H1 (cell line): ENCODE measurements at regions not wholly inside any gene's neighbourhood (a gene's known extent, or its start where the extent isn't known, plus 50 kb on each side); places are given as distances from the start of the nearest gene placed in this dataset.

Experiments used
- CTCF ChIA-PET: fragments of 300-600 bp; sonication (Branson Sonifier 250); formaldehyde crosslinking; loops from one replicate; lab custom pipeline; 2021; ENCODE audit not compliant: partially characterized antibody; lab: Charles Lee
- POLR2A ChIA-PET: fragments of 300-600 bp; sonication (Branson Sonifier 250); formaldehyde crosslinking; loops from one replicate; lab custom pipeline; 2021; ENCODE audit warnings: inconsistent platforms; ENCODE audit not compliant: partially characterized antibody; lab: Charles Lee
- DNase-seq, 2 experiments: peaks; one replicate each; pipeline versions ENCODE4 v3.0.0 to v3.0.0-alpha.2; 2010 to 2022; ENCODE audit warnings: low spot score in 2 of 2, low read depth in 1 of 2, mixed read lengths in 1 of 2
- FAIRE-seq: peaks from 2 replicates; lab custom pipeline; 2011; peaks lifted over from hg19 to GRCh38; lab: Jason Lieb, UNC
- H2AFZ ChIP-seq: 2 replicates; pipeline ENCODE4 v1.8.1; 2012; ENCODE audit warnings: low read length, inconsistent platforms
- H2AK5ac ChIP-seq: 2 replicates; pipeline ENCODE4 v1.6.1; 2013; ENCODE audit warnings: low read depth, low read length
- H2BK120ac ChIP-seq: replicated peaks from 2 replicates; pipeline ENCODE3; 2013; ENCODE audit warnings: low read depth, low read length, inconsistent platforms
- H2BK12ac ChIP-seq: 2 replicates; pipeline ENCODE4 v1.6.1; 2013; ENCODE audit warnings: low read depth, low read length
- H2BK15ac ChIP-seq: 2 replicates; pipeline ENCODE4 v1.6.1; 2013; ENCODE audit warnings: low read length
- H2BK20ac ChIP-seq: 2 replicates; pipeline ENCODE4 v1.6.1; 2013; ENCODE audit warnings: low read length
- H2BK5ac ChIP-seq: 2 replicates; pipeline ENCODE4 v1.6.1; 2013; ENCODE audit warnings: low read depth, low read length
- H3K14ac ChIP-seq: 2 replicates; pipeline ENCODE4 v1.6.1; 2013; ENCODE audit warnings: inconsistent platforms; ENCODE audit not compliant: insufficient read length
- H3K18ac ChIP-seq: 2 replicates; pipeline ENCODE4 v1.6.1; 2013; ENCODE audit warnings: low read length; ENCODE audit errors: extremely low read depth
- H3K23ac ChIP-seq: 2 replicates; pipeline ENCODE4 v1.6.1; 2013; ENCODE audit warnings: inconsistent platforms; ENCODE audit not compliant: insufficient read length
- H3K23me2 ChIP-seq: 2 replicates; pipeline ENCODE4 v1.6.1; 2013; ENCODE audit warnings: low read depth, low read length
- H3K27ac ChIP-seq: 2 replicates; pipeline ENCODE4 v1.6.1; 2011; ENCODE audit warnings: low read depth, low read length, inconsistent platforms
- H3K27me3 ChIP-seq, 4 experiments: replicated peaks in 1 of 4; 1 replicate in 1 of 4; 2 replicates in 3 of 4; pipeline versions ENCODE4 v1.6.1 to v1.8.1; 2011 to 2013; ENCODE audit warnings: low read length in 3 of 4, mild to moderate bottlenecking in 3 of 4, inconsistent platforms in 2 of 4, mixed read lengths in 2 of 4, moderate library complexity in 1 of 4; ENCODE audit not compliant: control insufficient read depth in 3 of 4, insufficient read depth in 3 of 4; ENCODE audit errors: extremely low read depth in 1 of 4
- H3K36me3 ChIP-seq, 4 experiments: 2 replicates each; pipeline versions ENCODE4 v1.6.1 to v1.8.1; 2011 to 2013; ENCODE audit warnings: mild to moderate bottlenecking in 4 of 4, low read length in 3 of 4, moderate library complexity in 2 of 4, control low read depth in 1 of 4, inconsistent platforms in 1 of 4; ENCODE audit not compliant: insufficient read depth in 4 of 4, control insufficient read depth in 2 of 4
- H3K4ac ChIP-seq: replicated peaks from 2 replicates; pipeline ENCODE3; 2013; ENCODE audit warnings: low read length, low read depth, mixed read lengths, inconsistent platforms; ENCODE audit not compliant: insufficient read length
- H3K4me1 ChIP-seq, 4 experiments: replicated peaks in 1 of 4; 1 replicate in 1 of 4; 2 replicates in 3 of 4; pipeline versions ENCODE4 v1.6.1 to v1.8.1; 2011 to 2013; ENCODE audit warnings: low read length in 3 of 4, inconsistent platforms in 2 of 4, mixed read lengths in 1 of 4; ENCODE audit not compliant: insufficient read depth in 4 of 4, control insufficient read depth in 3 of 4
- H3K4me2 ChIP-seq, 2 experiments: 2 replicates each; pipeline versions ENCODE4 v1.6.1 to v1.8.1; 2011 to 2013; ENCODE audit warnings: low read depth in 2 of 2, low read length in 2 of 2, control low read depth in 1 of 2, inconsistent platforms in 1 of 2, mild to moderate bottlenecking in 1 of 2; ENCODE audit not compliant: insufficient read depth in 1 of 2
- H3K4me3 ChIP-seq, 4 experiments: fragments of 200-600, 300-600 bp in 1 of 4; sonication (generic), shearing (Covaris generic), sonication (Bioruptor Twin) in 1 of 4; 2 replicates each; pipeline versions ENCODE4 v1.5.1 to v1.8.1; 2011 to 2016; ENCODE audit warnings: low read length in 4 of 4, low read depth in 3 of 4, control low read depth in 2 of 4, inconsistent platforms in 2 of 4, mild to moderate bottlenecking in 2 of 4, mixed read lengths in 1 of 4, moderate library complexity in 1 of 4; ENCODE audit not compliant: insufficient read depth in 2 of 4; ENCODE audit errors: extremely low read depth in 1 of 4
- H3K56ac ChIP-seq: replicated peaks from 2 replicates; pipeline ENCODE3; 2013; ENCODE audit warnings: low read depth, mild to moderate bottlenecking, mixed read lengths, low read length, inconsistent platforms; ENCODE audit not compliant: insufficient read length
- H3K79me1 ChIP-seq: 2 replicates; pipeline ENCODE4 v1.6.1; 2013; ENCODE audit warnings: low read depth, low read length, control low read depth
- H3K79me2 ChIP-seq, 2 experiments: 2 replicates each; pipeline versions ENCODE4 v1.6.1 to v1.8.1; 2012 to 2013; ENCODE audit warnings: low read length in 2 of 2, mild to moderate bottlenecking in 2 of 2, inconsistent platforms in 1 of 2; ENCODE audit not compliant: insufficient read depth in 2 of 2, control insufficient read depth in 1 of 2
- H3K9ac ChIP-seq, 4 experiments: replicated peaks in 1 of 4; 1 replicate in 1 of 4; 2 replicates in 3 of 4; pipeline versions ENCODE4 v1.6.1 to v1.8.1; 2011 to 2013; ENCODE audit warnings: low read depth in 3 of 4, low read length in 3 of 4, control low read depth in 2 of 4, mild to moderate bottlenecking in 2 of 4, moderate library complexity in 2 of 4, inconsistent platforms in 1 of 4; ENCODE audit errors: extremely low read depth in 1 of 4
- H3K9me3 ChIP-seq, 2 experiments: 2 replicates each; pipeline versions ENCODE4 v1.6.1 to v1.8.1; 2012 to 2013; ENCODE audit warnings: mild to moderate bottlenecking in 2 of 2, moderate library complexity in 2 of 2, control low read depth in 1 of 2, inconsistent platforms in 1 of 2, low read depth in 1 of 2, low read length in 1 of 2, mixed read lengths in 1 of 2; ENCODE audit not compliant: insufficient read depth in 2 of 2
- H4K20me1 ChIP-seq, 2 experiments: replicated peaks in 1 of 2; 2 replicates each; pipeline versions ENCODE3 to v1.8.1; 2011 to 2013; ENCODE audit warnings: inconsistent platforms in 2 of 2, low read length in 2 of 2, mild to moderate bottlenecking in 1 of 2; ENCODE audit not compliant: insufficient read depth in 2 of 2, control insufficient read depth in 1 of 2
- H4K5ac ChIP-seq: 2 replicates; pipeline ENCODE4 v1.6.1; 2013; ENCODE audit warnings: low read length, low read depth, mixed read lengths, inconsistent platforms; ENCODE audit not compliant: insufficient read length
- H4K8ac ChIP-seq: 2 replicates; pipeline ENCODE4 v1.8.0; 2013; ENCODE audit warnings: mild to moderate bottlenecking, moderate library complexity, low read length, inconsistent platforms; ENCODE audit not compliant: insufficient read depth; ENCODE audit errors: extremely low read depth
- H4K91ac ChIP-seq: replicated peaks from 2 replicates; pipeline ENCODE3; 2013; ENCODE audit warnings: low read length, mixed read lengths, inconsistent platforms; ENCODE audit not compliant: insufficient read length
- BACH1 ChIP-seq: IDR thresholded peaks from 2 replicates; pipeline ENCODE4 v1.6.1; 2012; ENCODE audit warnings: low read length, improper control_type of control experiment
- BRCA1 ChIP-seq: IDR thresholded peaks from 2 replicates; pipeline ENCODE4 v1.6.1; 2012; ENCODE audit warnings: low read depth, low read length, improper control_type of control experiment
- CTCF ChIP-seq, 3 experiments: IDR thresholded peaks; 1 replicate in 2 of 3; 2 replicates in 1 of 3; pipeline versions ENCODE4 v1.5.1 to v1.6.1; 2011; ENCODE audit warnings: low read length in 3 of 3, mild to moderate bottlenecking in 3 of 3, inconsistent platforms in 2 of 3, low read depth in 1 of 3, moderate library complexity in 1 of 3; ENCODE audit not compliant: insufficient read depth in 1 of 3; ENCODE audit errors: control extremely low read depth in 1 of 3
- EGR1 ChIP-seq: IDR thresholded peaks from 2 replicates; pipeline ENCODE4 v1.6.1; 2011; ENCODE audit warnings: low read depth, low read length, borderline replicate concordance
- GTF2F1 ChIP-seq: IDR thresholded peaks from 2 replicates; pipeline ENCODE4 v1.6.1; 2012; ENCODE audit warnings: low read depth, low read length, improper control_type of control experiment, borderline replicate concordance
- HDAC6 ChIP-seq: IDR thresholded peaks from one replicate; pipeline ENCODE4 v1.7.1; 2012; ENCODE audit warnings: low read depth, mild to moderate bottlenecking, inconsistent platforms, low read length, moderate library complexity
- KDM4A ChIP-seq: IDR thresholded peaks from one replicate; pipeline ENCODE4 v1.7.1; 2012; ENCODE audit warnings: low read depth, mild to moderate bottlenecking, moderate library complexity, low read length, inconsistent platforms; ENCODE audit not compliant: severe bottlenecking
- POU5F1 ChIP-seq: IDR thresholded peaks from 2 replicates; pipeline ENCODE4 v1.6.1; 2011; ENCODE audit warnings: low read depth, mild to moderate bottlenecking, low read length, moderate library complexity
- SIN3A ChIP-seq, 2 experiments: IDR thresholded peaks in 1 of 2; conservative IDR thresholded peaks in 1 of 2; 2 replicates each; pipeline ENCODE4 v1.6.1; 2011 to 2012; ENCODE audit warnings: low read length in 2 of 2, improper control_type of control experiment in 1 of 2, low read depth in 1 of 2, mild to moderate bottlenecking in 1 of 2
- SP2 ChIP-seq: IDR thresholded peaks from 2 replicates; pipeline ENCODE4 v1.6.1; 2012; ENCODE audit warnings: mild to moderate bottlenecking, low read length, inconsistent platforms
- TAF1 ChIP-seq: IDR thresholded peaks from 2 replicates; pipeline ENCODE4 v1.6.1; 2011; ENCODE audit warnings: mild to moderate bottlenecking, low read depth, low read length
- TAF7 ChIP-seq: optimal IDR thresholded peaks from 2 replicates; pipeline ENCODE3; 2011; ENCODE audit warnings: low read depth, mild to moderate bottlenecking, inconsistent platforms, low read length, moderate library complexity, borderline replicate concordance
- YY1 ChIP-seq: IDR thresholded peaks from 2 replicates; pipeline ENCODE4 v1.6.1; 2011; ENCODE audit warnings: low read depth, mild to moderate bottlenecking, low read length
- WGBS, 2 experiments: shearing (Covaris generic) in 1 of 2; methylation state at CpG; one replicate each; pipeline versions ENCODE4 v1.1.6 to v1.1.7; 2013 to 2015; ENCODE audit warnings: low lambda C conversion rate in 2 of 2, mixed read lengths in 2 of 2, inconsistent platforms in 1 of 2, low coverage in 1 of 2, missing lambda C conversion rate in 1 of 2; ENCODE audit not compliant: insufficient replicate concordance in 2 of 2, insufficient coverage in 1 of 2, insufficient read length in 1 of 2; ENCODE audit errors: extremely low coverage in 1 of 2, missing lambda C conversion rate in 1 of 2; 5-methylcytosine and 5-hydroxymethylcytosine counted together

- no peaks in the 10 kb centered on the region for H3K23me2 ChIP-seq
- H3K9me3 ChIP-seq = no peaks in the 10 kb centered on the region
- no peak overlapping the region for H2AK5ac ChIP-seq
- H3K4me2 ChIP-seq = no peak overlapping the region
- H3K4ac ChIP-seq = no peak overlapping the region
- H3K27me3 ChIP-seq = no peaks in the 10 kb centered on the region
- H4K91ac ChIP-seq = no peak overlapping the region
- FAIRE-seq (no peak), DNase-seq (no peak)
- H3K79me1 ChIP-seq = no peaks in the 10 kb centered on the region
- ChIA-PET CTCF (interaction anchor here (0.6 to 0.7 kb wide), 3 partner anchors 240 to 1649 kb away, joined by 3 to 4 read pairs (median 3); no protein-coding TSS in a partner anchor), POLR2A (no interaction called here)
- H3K23ac ChIP-seq = no peak overlapping the region
- no peak overlapping the region for H3K56ac ChIP-seq
- no peak overlapping the region for H2BK120ac ChIP-seq
- H2AFZ ChIP-seq = no peak overlapping the region
- H3K4me3 ChIP-seq = no peak overlapping the region
- H3K18ac ChIP-seq = no peak overlapping the region
- no peaks in the 10 kb centered on the region for H3K36me3 ChIP-seq
- H4K8ac ChIP-seq = no peak overlapping the region
- H3K27ac ChIP-seq = no peak overlapping the region
- no peak overlapping the region for H3K9ac ChIP-seq
- no peak overlapping the region for H2BK15ac ChIP-seq
- H2BK20ac ChIP-seq = no peak overlapping the region
- no peaks in the 10 kb centered on the region for H3K4me1 ChIP-seq
- H4K20me1 ChIP-seq = no peaks in the 10 kb centered on the region
- no peak overlapping the region for H2BK12ac ChIP-seq
- H2BK5ac ChIP-seq = no peak overlapping the region
- no peaks in the 10 kb centered on the region for H3K79me2 ChIP-seq
- H3K14ac ChIP-seq = no peak overlapping the region
- WGBS, 2 experiments = 100% methylated on average over 1 of the region's 1 CpG; no CpG with 5 or more reads in 1 of the 2 experiments
- H4K5ac ChIP-seq = no peak overlapping the region
- TF ChIP-seq SIN3A (conservative IDR thresholded peaks at IDR 0.05 in 1 of 2, IDR thresholded peaks at IDR 0.05 in 1 of 2; ENCODE audit: low read depth in 1 of 2, low read length in 2 of 2) (no peak), GTF2F1 (no peak), EGR1 (no peak), SP2 (no peak), BRCA1 (no peak), CTCF (IDR thresholded peaks at IDR 0.05; ENCODE audit: control extremely low read depth in 1 of 3, insufficient read depth in 1 of 3, low read depth in 1 of 3, low read length in 3 of 3) (no peak), YY1 (no peak), KDM4A (no peak), TAF1 (no peak), BACH1 (no peak), TAF7 (no peak), POU5F1 (no peak), HDAC6 (no peak)
Observed at GRCh38 chr2:221350616-221351015, 221.5 kb downstream of the EPHA4 start.
